Right lobe of liver (tissue), 6 donors: ENCODE measurements at regions not wholly inside any gene's neighbourhood (a gene's known extent, or its start where the extent isn't known, plus 50 kb on each side); places are given as distances from the start of the nearest gene placed in this dataset.

Experiments
- ATAC-seq, 4 donors: fragments of 200-7000 bp; cut with Tn5 transposase; one replicate each; pipeline ENCODE4 v1.9.1; 2020; ENCODE audit warnings: mild to moderate bottlenecking in 4 of 4, moderate library complexity in 4 of 4
- DNase-seq, 3 donors: peaks; one replicate each; pipeline ENCODE4 v3.0.0-alpha.2; 2020
- H3K27ac ChIP-seq, 3 donors: fragments of 200-600 bp; one replicate each; pipeline ENCODE4 v1.8.0; 2022
- H3K27me3 ChIP-seq, 2 donors: fragments of 200-600 bp; one replicate each; pipeline ENCODE4 v1.8.0; 2022
- H3K36me3 ChIP-seq, 4 donors: fragments of 200-600 bp; sonication (generic) in 1 of 4; one replicate each; pipeline versions ENCODE4 v1.5.1 to v1.8.0; 2017 to 2022; ENCODE audit warnings: control low read depth in 1 of 4
- H3K4me1 ChIP-seq, 4 donors: fragments of 200-600 bp; sonication (generic) in 1 of 4; one replicate each; pipeline versions ENCODE4 v1.5.1 to v1.8.0; 2017 to 2022; ENCODE audit warnings: control low read depth in 1 of 4
- H3K4me3 ChIP-seq, 3 donors: fragments of 200-600 bp; one replicate each; pipeline ENCODE4 v1.8.0; 2022
- H3K9me3 ChIP-seq, 4 donors: fragments of 200-600 bp; sonication (generic) in 1 of 4; one replicate each; pipeline versions ENCODE4 v1.5.1 to v1.8.0; 2017 to 2022; ENCODE audit warnings: control low read depth in 1 of 4
- CTCF ChIP-seq, 4 donors: fragments of 200-600 bp in 3 of 4; fragments of 450-650 bp in 1 of 4; IDR thresholded peaks; one replicate each; pipeline versions ENCODE4 v1.5.1 to v1.8.0; 2016 to 2022; ENCODE audit warnings: antibody characterized with exemption in 4 of 4, mild to moderate bottlenecking in 2 of 4
- POLR2A ChIP-seq: fragments of 450-650 bp; IDR thresholded peaks from one replicate; pipeline ENCODE4 v1.6.1; 2017; ENCODE audit warnings: antibody characterized with exemption, mild to moderate bottlenecking
- WGBS: methylation state at CpG from one replicate; pipeline ENCODE4 v1.1.6; 2018; ENCODE audit warnings: low coverage, low lambda C conversion rate; ENCODE audit not compliant: insufficient coverage; ENCODE audit errors: missing lambda C conversion rate; 5-methylcytosine and 5-hydroxymethylcytosine counted together
- intact Hi-C, 2 donors: fragments of 100-400 bp; cut with DNase I; formaldehyde crosslinking; loops; one replicate each; pipeline versions ENCODE4 v1.11.2 to v1.14.1; 2022
- donor health status: DM: no; HTN: yes; CAD: no.
- donor health status: DM: no; HTN: no; CAD: no.
- donor health status: DM: no; HTN: no; CAD: no.
- donor health status: DM: no; HTN: yes; CAD: no.
- donor health status: DM: no; HTN: yes; CAD: no.

GRCh38 chr10:55704950-55705349 is 656.1 kb downstream of the ZWINT start:
- no peak overlapping the region for H3K4me3 ChIP-seq
- ATAC-seq (no peak), DNase-seq (no peak)
- TF ChIP-seq CTCF (IDR thresholded peaks at IDR 0.05) (no peak), POLR2A (no peak)
- intact Hi-C loops: no loop called here
- no peaks in the 10 kb centered on the region for H3K27me3 ChIP-seq
- no peak overlapping the region for H3K27ac ChIP-seq
- H3K9me3 ChIP-seq: no peaks in the 10 kb centered on the region
- H3K36me3 ChIP-seq: no peaks in the 10 kb centered on the region
- WGBS: 46% methylated on average over 2 of the region's 2 CpGs
- no peaks in the 10 kb centered on the region for H3K4me1 ChIP-seq

GRCh38 chr10:55668326-55668922 is 692.6 kb downstream of the ZWINT start:
- Histone ChIP-seq H3K27ac (no peak overlapping the region), H3K4me3 (no peak overlapping the region), H3K27me3 (no peaks in the 10 kb centered on the region), H3K4me1 (no peaks in the 10 kb centered on the region), H3K36me3 (no peaks in the 10 kb centered on the region), H3K9me3 (no peaks in the 10 kb centered on the region)
- TF ChIP-seq CTCF (IDR thresholded peaks at IDR 0.05) (peak; percentile 41 to 56 (median 52)), POLR2A (no peak)
- 27% methylated on average over 2 of the region's 2 CpGs for WGBS
- ATAC-seq (peak; percentile 49 to 64 (median 54)), DNase-seq (no peak)
- intact Hi-C loops: no loop called here

GRCh38 chr10:55653531-55653930 is 707.5 kb downstream of the ZWINT start:
- Histone ChIP-seq H3K27ac (no peak overlapping the region), H3K4me1 (no peaks in the 10 kb centered on the region), H3K36me3 (no peaks in the 10 kb centered on the region), H3K4me3 (no peak overlapping the region), H3K27me3 (peaks cover 0 to 3% of the 10 kb centered on the region in 2 donors), H3K9me3 (no peaks in the 10 kb centered on the region)
- intact Hi-C loops: no loop called here
- TF ChIP-seq POLR2A: no peak
- no peak for TF ChIP-seq CTCF (IDR thresholded peaks at IDR 0.05)
- DNase-seq: no peak
- ATAC-seq: no peak

- ATAC-seq: no peak
- 67% methylated on average over 1 of the region's 1 CpG for WGBS
- intact Hi-C loops: no loop called here
- Histone ChIP-seq H3K27me3 (no peaks in the 10 kb centered on the region), H3K9me3 (no peaks in the 10 kb centered on the region), H3K4me3 (no peak overlapping the region), H3K27ac (no peak overlapping the region), H3K36me3 (no peaks in the 10 kb centered on the region), H3K4me1 (no peaks in the 10 kb centered on the region)
- DNase-seq: no peak
- TF ChIP-seq CTCF (IDR thresholded peaks at IDR 0.05): no peak
- no peak for TF ChIP-seq POLR2A
These were observed 719.5 kb downstream of the ZWINT start for GRCh38 chr10:55641601-55642000.
